Activated naive CD8-positive, alpha-beta T cell treated with anti-CD3 and anti-CD28 coated beads, Interleukin-2, amount 50 U/mL, for 24 hours (primary cell): ENCODE measurements at regions not wholly inside any gene's neighbourhood (a gene's known extent, or its start where the extent isn't known, plus 50 kb on each side); places are given as distances from the start of the nearest gene placed in this dataset.
"Not testable (repeated sequence)": the region's sequence is repeated elsewhere in the genome, so short reads cannot be mapped to it uniquely, and the experiment has no call there.

ENCODE experiments used
- ATAC-seq: fragments of 150-1000 bp; cut with Tn5 transposase; one replicate; pipeline ENCODE4 v1.10.0; 2021
- DNase-seq: peaks from one replicate; pipeline ENCODE4 v3.0.0; 2021
- H3K27ac Mint-ChIP-seq: one replicate; pipeline ENCODE4 v1.8.0; 2021; ENCODE audit warnings: mild to moderate bottlenecking, mixed read lengths
- H3K27me3 Mint-ChIP-seq: one replicate; pipeline ENCODE4 v1.8.0; 2021; ENCODE audit warnings: mixed read lengths
- H3K36me3 Mint-ChIP-seq: one replicate; pipeline ENCODE4 v1.8.0; 2021; ENCODE audit warnings: low read depth, mixed read lengths
- H3K4me1 Mint-ChIP-seq: one replicate; pipeline ENCODE4 v1.8.0; 2021; ENCODE audit warnings: mixed read lengths
- H3K4me3 Mint-ChIP-seq: one replicate; pipeline ENCODE4 v1.8.0; 2021; ENCODE audit warnings: mild to moderate bottlenecking, moderate library complexity, mixed read lengths
- H3K9me3 Mint-ChIP-seq: one replicate; pipeline ENCODE4 v1.8.0; 2021; ENCODE audit warnings: mixed read lengths

GRCh38 chr9:64920147-64920546, 364.9 kb downstream of the FOXD4L5 start:
- not testable (repeated sequence) for ATAC-seq, H3K9me3 Mint-ChIP-seq, H3K4me1 Mint-ChIP-seq, H3K4me3 Mint-ChIP-seq, H3K27ac Mint-ChIP-seq, H3K36me3 Mint-ChIP-seq, H3K27me3 Mint-ChIP-seq, DNase-seq

GRCh38 chr9:64888643-64889042, 396.4 kb downstream of the FOXD4L5 start:
- H3K4me3 Mint-ChIP-seq, DNase-seq, H3K27me3 Mint-ChIP-seq, ATAC-seq, H3K36me3 Mint-ChIP-seq, H3K4me1 Mint-ChIP-seq, H3K9me3 Mint-ChIP-seq, H3K27ac Mint-ChIP-seq: not testable (repeated sequence)

- not testable (repeated sequence) for H3K4me1 Mint-ChIP-seq, H3K4me3 Mint-ChIP-seq, ATAC-seq, H3K9me3 Mint-ChIP-seq, H3K27me3 Mint-ChIP-seq, H3K36me3 Mint-ChIP-seq, H3K27ac Mint-ChIP-seq
- DNase-seq: peak; percentile 1
These were observed 414.4 kb downstream of the FOXD4L5 start for GRCh38 chr9:64870594-64870993.
